H9 (cell line): ENCODE measurements at regions not wholly inside any gene's neighbourhood (a gene's known extent, or its start where the extent isn't known, plus 50 kb on each side); places are given as distances from the start of the nearest gene placed in this dataset.
"Not testable (repeated sequence)": the region's sequence is repeated elsewhere in the genome, so short reads cannot be mapped to it uniquely, and the experiment has no call there.

ENCODE experiments used
- DNase-seq: peaks from one replicate; pipeline ENCODE4 v3.0.0-alpha.2; 2017
- H2AFZ ChIP-seq: one replicate; pipeline ENCODE4 v1.6.1; 2013; ENCODE audit warnings: mild to moderate bottlenecking, low read length, control low read depth, moderate library complexity
- H2AK5ac ChIP-seq: 2 replicates; pipeline ENCODE4 v1.6.1; 2013; ENCODE audit warnings: low read length, control low read depth, mixed read lengths; ENCODE audit not compliant: insufficient read length
- H2BK120ac ChIP-seq: one replicate; pipeline ENCODE4 v1.6.1; 2013; ENCODE audit warnings: low read depth, mild to moderate bottlenecking, low read length, control low read depth, inconsistent platforms; ENCODE audit not compliant: poor library complexity, severe bottlenecking
- H2BK12ac ChIP-seq: 2 replicates; pipeline ENCODE4 v1.6.1; 2013; ENCODE audit warnings: low read length, control low read depth, mixed read lengths, low read depth; ENCODE audit not compliant: insufficient read length
- H2BK15ac ChIP-seq: 2 replicates; pipeline ENCODE4 v1.6.1; 2013; ENCODE audit warnings: low read depth, low read length, control low read depth
- H2BK20ac ChIP-seq: one replicate; pipeline ENCODE4 v1.6.1; 2013; ENCODE audit warnings: low read depth, mild to moderate bottlenecking, low read length, control low read depth, inconsistent platforms; ENCODE audit not compliant: poor library complexity, severe bottlenecking
- H2BK5ac ChIP-seq: 2 replicates; pipeline ENCODE4 v1.6.1; 2013; ENCODE audit warnings: low read length, control low read depth, mixed read lengths; ENCODE audit not compliant: insufficient read length
- H3K14ac ChIP-seq: 2 replicates; pipeline ENCODE4 v1.6.1; 2013; ENCODE audit warnings: low read length, control low read depth; ENCODE audit not compliant: insufficient read depth
- H3K18ac ChIP-seq: 2 replicates; pipeline ENCODE4 v1.6.1; 2013; ENCODE audit warnings: low read depth, mild to moderate bottlenecking, mixed read lengths, low read length, control low read depth; ENCODE audit not compliant: insufficient read length
- H3K23ac ChIP-seq: 2 replicates; pipeline ENCODE4 v1.6.1; 2013; ENCODE audit warnings: low read length, control low read depth, mixed read lengths, low read depth; ENCODE audit not compliant: insufficient read length
- H3K23me2 ChIP-seq: 2 replicates; pipeline ENCODE4 v1.6.1; 2013; ENCODE audit warnings: low read depth, mild to moderate bottlenecking, mixed read lengths, low read length, control low read depth; ENCODE audit not compliant: insufficient read length, poor library complexity, severe bottlenecking
- H3K27ac ChIP-seq: 2 replicates; pipeline ENCODE4 v1.5.1; 2013; ENCODE audit warnings: low read length, control low read depth, mixed read lengths, low read depth; ENCODE audit not compliant: insufficient read length
- H3K27me3 ChIP-seq: 2 replicates; pipeline ENCODE4 v1.6.1; 2013; ENCODE audit warnings: low read length, control low read depth, inconsistent platforms; ENCODE audit not compliant: insufficient read depth
- H3K4ac ChIP-seq: 2 replicates; pipeline ENCODE4 v1.6.1; 2013; ENCODE audit warnings: low read depth, mild to moderate bottlenecking, control low read depth, inconsistent platforms, low read length, moderate library complexity
- H3K4me1 ChIP-seq: 2 replicates; pipeline ENCODE4 v1.6.1; 2013; ENCODE audit warnings: low read length, control low read depth, inconsistent platforms; ENCODE audit not compliant: insufficient read depth
- H3K4me2 ChIP-seq: 2 replicates; pipeline ENCODE4 v1.6.1; 2013; ENCODE audit warnings: low read length, control low read depth, mixed read lengths; ENCODE audit not compliant: insufficient read length, insufficient read depth
- H3K56ac ChIP-seq: 2 replicates; pipeline ENCODE4 v1.6.1; 2013; ENCODE audit warnings: low read depth, mild to moderate bottlenecking, mixed read lengths, low read length, control low read depth; ENCODE audit not compliant: insufficient read length
- H3K79me1 ChIP-seq: 2 replicates; pipeline ENCODE4 v1.6.1; 2013; ENCODE audit warnings: low read depth, mild to moderate bottlenecking, moderate library complexity, low read length, control low read depth, inconsistent platforms; ENCODE audit not compliant: insufficient read depth, poor library complexity, severe bottlenecking
- H3K79me2 ChIP-seq: 2 replicates; pipeline ENCODE4 v1.6.1; 2013; ENCODE audit warnings: low read length, control low read depth, inconsistent platforms; ENCODE audit not compliant: insufficient read depth
- H3K9ac ChIP-seq: 2 replicates; pipeline ENCODE4 v1.6.1; 2013; ENCODE audit warnings: low read length, control low read depth, mixed read lengths; ENCODE audit not compliant: insufficient read length; ENCODE audit errors: extremely low read depth
- H3K9me3 ChIP-seq: one replicate; pipeline ENCODE4 v1.6.1; 2013; ENCODE audit warnings: low read depth, low read length, inconsistent platforms; ENCODE audit not compliant: control insufficient read depth
- H3T11ph ChIP-seq: one replicate; pipeline ENCODE4 v1.6.1; 2013; ENCODE audit warnings: mild to moderate bottlenecking, low read length, control low read depth, inconsistent platforms
- H4K20me1 ChIP-seq: one replicate; pipeline ENCODE4 v1.6.1; 2013; ENCODE audit not compliant: control insufficient read depth, insufficient read length, insufficient read depth
- H4K5ac ChIP-seq: 2 replicates; pipeline ENCODE4 v1.6.1; 2013; ENCODE audit warnings: low read depth, mild to moderate bottlenecking, mixed read lengths, low read length, control low read depth; ENCODE audit not compliant: insufficient read length
- H4K8ac ChIP-seq: replicated peaks from 2 replicates; pipeline ENCODE4 v1.6.1; 2013; ENCODE audit warnings: low read length, control low read depth, mixed read lengths, low read depth; ENCODE audit not compliant: insufficient read length
- H4K91ac ChIP-seq: 2 replicates; pipeline ENCODE4 v1.6.1; 2013; ENCODE audit warnings: low read depth, mild to moderate bottlenecking, moderate library complexity, mixed read lengths, low read length, control low read depth; ENCODE audit not compliant: insufficient read length
- H3K27ac Mint-ChIP-seq, 3 experiments: 2 replicates in 2 of 3; 3 replicates in 1 of 3; pipeline ENCODE4 v1.8.0; 2020 to 2021; ENCODE audit warnings: mixed read lengths in 3 of 3, mild to moderate bottlenecking in 1 of 3, moderate library complexity in 1 of 3
- H3K27me3 Mint-ChIP-seq: 2 replicates; pipeline ENCODE4 v1.8.0; 2021; ENCODE audit warnings: low read depth, mild to moderate bottlenecking, moderate library complexity, mixed read lengths
- H3K36me3 Mint-ChIP-seq, 3 experiments: 2 replicates in 2 of 3; 3 replicates in 1 of 3; pipeline ENCODE4 v1.8.0; 2020 to 2021; ENCODE audit warnings: low read depth in 3 of 3, mixed read lengths in 3 of 3; ENCODE audit not compliant: insufficient read depth in 1 of 3
- H3K4me1 Mint-ChIP-seq, 2 experiments: 2 replicates each; pipeline ENCODE4 v1.8.0; 2020; ENCODE audit warnings: mixed read lengths in 2 of 2
- H3K4me3 Mint-ChIP-seq, 2 experiments: 2 replicates in 1 of 2; 3 replicates in 1 of 2; pipeline ENCODE4 v1.8.0; 2020 to 2021; ENCODE audit warnings: mild to moderate bottlenecking in 2 of 2, mixed read lengths in 2 of 2, moderate library complexity in 1 of 2
- H3K9me3 Mint-ChIP-seq, 2 experiments: 2 replicates in 1 of 2; 3 replicates in 1 of 2; pipeline ENCODE4 v1.8.0; 2020; ENCODE audit warnings: mild to moderate bottlenecking in 2 of 2, mixed read lengths in 2 of 2, moderate library complexity in 1 of 2
- WGBS: extraction: QIAGEN DNeasy Blood & Tissue Kit; methylation state at CpG from one replicate; pipeline ENCODE4 v1.1.7; 2013; ENCODE audit warnings: missing lambda C conversion rate, low lambda C conversion rate, mixed read lengths; ENCODE audit not compliant: insufficient read length; ENCODE audit errors: extremely low coverage; 5-methylcytosine and 5-hydroxymethylcytosine counted together

DNA sequence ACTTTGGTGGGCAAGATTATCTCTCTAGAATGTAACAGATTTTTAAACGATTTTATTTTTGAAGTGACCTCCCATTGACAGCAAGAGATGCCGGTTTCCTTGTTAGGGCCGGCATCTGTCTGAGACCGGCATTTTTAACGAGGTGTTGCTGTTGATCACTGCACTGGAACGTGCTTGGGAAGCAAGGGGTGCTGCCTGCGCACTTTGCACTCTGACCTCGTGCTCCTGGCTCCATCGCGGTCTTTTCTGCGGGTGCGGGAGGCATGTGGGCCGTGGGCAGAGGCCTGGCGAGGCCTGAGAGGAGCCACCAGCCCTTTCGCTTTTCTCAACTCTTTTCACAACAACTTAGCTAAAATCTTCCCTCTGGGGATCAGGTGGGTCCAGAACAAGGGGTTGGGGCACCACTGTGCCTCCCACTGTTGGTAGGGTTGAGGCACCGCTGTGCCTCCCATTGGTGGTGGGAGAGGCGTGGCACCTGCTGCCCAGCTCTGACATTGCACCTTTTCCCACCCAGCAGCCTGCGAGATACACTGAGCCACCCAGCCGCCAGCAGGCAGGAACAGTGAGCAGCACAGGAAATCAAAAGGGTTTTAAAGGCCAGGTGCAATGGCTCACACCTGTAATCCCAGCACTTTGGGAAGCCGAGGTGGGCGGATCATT, 209.5 kb downstream of the LAT start:
- H2BK5ac ChIP-seq, H2BK20ac ChIP-seq, H3K23ac ChIP-seq, H3K9me3 ChIP-seq, H2AFZ ChIP-seq, H2AK5ac ChIP-seq, H3K27ac Mint-ChIP-seq, H3K14ac ChIP-seq, H3K27me3 ChIP-seq, H4K20me1 ChIP-seq, H3K56ac ChIP-seq, H3K9me3 Mint-ChIP-seq, H3K9ac ChIP-seq, H3K18ac ChIP-seq, H2BK12ac ChIP-seq, H3K23me2 ChIP-seq, H3K4me3 Mint-ChIP-seq, H3K4me1 Mint-ChIP-seq, H3K27ac ChIP-seq, H3K79me2 ChIP-seq, H3K79me1 ChIP-seq, H3T11ph ChIP-seq, H3K4ac ChIP-seq, H4K8ac ChIP-seq, H4K91ac ChIP-seq, H3K4me2 ChIP-seq, H3K27me3 Mint-ChIP-seq, H2BK15ac ChIP-seq, H2BK120ac ChIP-seq, H3K4me1 ChIP-seq, H3K36me3 Mint-ChIP-seq, H4K5ac ChIP-seq: not testable (repeated sequence)
- DNase-seq: peak; percentile 26
- WGBS: no CpG with 5 or more reads among the region's 21 CpGs

- not testable (repeated sequence) for H3K27ac Mint-ChIP-seq, H3K27ac ChIP-seq, H2BK15ac ChIP-seq, H2BK5ac ChIP-seq, H3K56ac ChIP-seq, H2BK120ac ChIP-seq, H3K14ac ChIP-seq, H3K27me3 ChIP-seq, H3K23me2 ChIP-seq, H3K79me1 ChIP-seq, H4K20me1 ChIP-seq, H3K18ac ChIP-seq, H2AFZ ChIP-seq, H3K4me1 Mint-ChIP-seq, H3K4ac ChIP-seq, H3K79me2 ChIP-seq, H3K36me3 Mint-ChIP-seq, H2AK5ac ChIP-seq, H3K9me3 ChIP-seq, H3K9me3 Mint-ChIP-seq, H3K9ac ChIP-seq, H3K4me1 ChIP-seq, H3K27me3 Mint-ChIP-seq, H3T11ph ChIP-seq, H4K5ac ChIP-seq, H2BK20ac ChIP-seq, H3K4me2 ChIP-seq, H2BK12ac ChIP-seq, H4K91ac ChIP-seq, H4K8ac ChIP-seq, H3K4me3 Mint-ChIP-seq, H3K23ac ChIP-seq
- DNase-seq: peak; percentile 12
- no CpG with 5 or more reads among the region's 13 CpGs for WGBS
These were observed 208.8 kb downstream of the LAT start for GRCh38 chr16:29193634-29194033.
